PC-9 (cell line): ENCODE measurements at regions not wholly inside any gene's neighbourhood (a gene's known extent, or its start where the extent isn't known, plus 50 kb on each side); places are given as distances from the start of the nearest gene placed in this dataset.
A peak's percentile ranks its signal among the peaks of the same experiment; 100 is the strongest.
"Not testable (repeated sequence)": the region's sequence is repeated elsewhere in the genome, so short reads cannot be mapped to it uniquely, and the experiment has no call there.

Experiments used
- BruUV-seq: library from RNA; stranded (reverse); fragments of 400-500 nt; replicated peaks from 2 replicates; lab custom pipeline; 2021; lab: Mats Ljungman, UMichigan
- CTCF ChIA-PET: fragments of 300-600 bp; sonication (Branson Sonifier 250); formaldehyde crosslinking; loops from one replicate; lab custom pipeline; 2022; ENCODE audit warnings: antibody characterized with exemption; lab: Charles Lee
- POLR2A ChIA-PET: fragments of 300-600 bp; sonication (Branson Sonifier 250); formaldehyde crosslinking; loops from one replicate; lab custom pipeline; 2022; ENCODE audit warnings: antibody characterized with exemption; ENCODE audit not compliant: unreplicated experiment; lab: Charles Lee
- DNase-seq, 2 experiments: peaks; one replicate each; pipeline versions ENCODE4 v3.0.0 to v3.0.0-alpha.2; 2015 to 2022; ENCODE audit warnings: mixed read lengths in 1 of 2
- H2AFZ ChIP-seq: fragments of 200-600 bp; sonication (generic); 2 replicates; pipeline ENCODE4 v1.8.1; 2017; ENCODE audit warnings: antibody characterized with exemption
- H3F3A ChIP-seq: fragments of 200-600 bp; sonication (generic); 2 replicates; pipeline ENCODE4 v1.8.1; 2017; ENCODE audit warnings: antibody characterized with exemption, mild to moderate bottlenecking, low read depth; ENCODE audit not compliant: insufficient read depth
- H3K27ac ChIP-seq: fragments of 200-600 bp; sonication (generic); 2 replicates; pipeline ENCODE4 v1.6.1; 2016; ENCODE audit warnings: mixed run types
- H3K27me3 ChIP-seq: fragments of 200-600 bp; sonication (generic); 2 replicates; pipeline ENCODE4 v1.6.1; 2016; ENCODE audit warnings: low read depth, mixed run types; ENCODE audit not compliant: insufficient read depth
- H3K36me3 ChIP-seq: fragments of 200-600 bp; sonication (generic); 2 replicates; pipeline ENCODE4 v1.6.1; 2016; ENCODE audit warnings: low read depth, mixed run types
- H3K4me1 ChIP-seq: fragments of 200-600 bp; sonication (generic); replicated peaks from 2 replicates; pipeline ENCODE4 v1.6.1; 2016; ENCODE audit warnings: mixed run types; ENCODE audit not compliant: insufficient read depth
- H3K4me2 ChIP-seq: fragments of 200-600 bp; sonication (generic); 2 replicates; pipeline ENCODE4 v1.6.1; 2017; ENCODE audit warnings: mixed run types
- H3K4me3 ChIP-seq: fragments of 200-600 bp; sonication (generic); 2 replicates; pipeline ENCODE4 v1.6.1; 2016; ENCODE audit warnings: mixed run types
- H3K79me2 ChIP-seq: fragments of 200-600 bp; sonication (generic); 2 replicates; pipeline ENCODE4 v1.6.1; 2017; ENCODE audit warnings: low read depth, mixed run types
- H3K9me2 ChIP-seq: fragments of 200-600 bp; sonication (generic); 2 replicates; pipeline ENCODE4 v1.8.1; 2017; ENCODE audit warnings: mild to moderate bottlenecking; ENCODE audit not compliant: insufficient read depth
- H3K9me3 ChIP-seq: fragments of 200-600 bp; sonication (generic); 2 replicates; pipeline ENCODE4 v1.8.1; 2016; ENCODE audit warnings: low read depth; ENCODE audit not compliant: insufficient read depth
- H4K20me1 ChIP-seq: fragments of 200-600 bp; sonication (generic); 2 replicates; pipeline ENCODE4 v1.8.1; 2017; ENCODE audit not compliant: insufficient read depth
- EZH2 ChIP-seq: fragments of 200-600 bp; sonication (generic); IDR thresholded peaks from 2 replicates; pipeline ENCODE4 v1.8.0; 2017; ENCODE audit warnings: antibody characterized with exemption, low read depth
- intact Hi-C: fragments of 100-400 bp; cut with micrococcal nuclease; formaldehyde crosslinking; loops from one replicate; pipeline ENCODE4 v1.10.0; 2022; ENCODE audit not compliant: unreplicated experiment
- TF ChIP-seq, protein P1 (sequence below): fragments of 200-600 bp; sonication (generic); conservative IDR thresholded peaks from 2 replicates; pipeline ENCODE4 v1.6.1; 2017; ENCODE audit warnings: mixed run types, antibody characterized with exemption, mild to moderate bottlenecking, moderate library complexity

- intact Hi-C loops = no loop called here
- Histone ChIP-seq H3K27ac (no peak overlapping the region), H4K20me1 (no peaks in the 10 kb centered on the region), H3K4me3 (no peak overlapping the region), H3K4me2 (no peak overlapping the region), H3K36me3 (no peaks in the 10 kb centered on the region), H3K4me1 (no peaks in the 10 kb centered on the region), H3K9me3 (no peaks in the 10 kb centered on the region), H3F3A (no peaks in the 10 kb centered on the region), H3K9me2 (no peaks in the 10 kb centered on the region), H3K79me2 (no peaks in the 10 kb centered on the region), H3K27me3 (no peaks in the 10 kb centered on the region), H2AFZ (no peak overlapping the region)
- ChIA-PET CTCF (no interaction called here), POLR2A (no interaction called here)
- no peak for DNase-seq
- TF ChIP-seq, protein P1, sequence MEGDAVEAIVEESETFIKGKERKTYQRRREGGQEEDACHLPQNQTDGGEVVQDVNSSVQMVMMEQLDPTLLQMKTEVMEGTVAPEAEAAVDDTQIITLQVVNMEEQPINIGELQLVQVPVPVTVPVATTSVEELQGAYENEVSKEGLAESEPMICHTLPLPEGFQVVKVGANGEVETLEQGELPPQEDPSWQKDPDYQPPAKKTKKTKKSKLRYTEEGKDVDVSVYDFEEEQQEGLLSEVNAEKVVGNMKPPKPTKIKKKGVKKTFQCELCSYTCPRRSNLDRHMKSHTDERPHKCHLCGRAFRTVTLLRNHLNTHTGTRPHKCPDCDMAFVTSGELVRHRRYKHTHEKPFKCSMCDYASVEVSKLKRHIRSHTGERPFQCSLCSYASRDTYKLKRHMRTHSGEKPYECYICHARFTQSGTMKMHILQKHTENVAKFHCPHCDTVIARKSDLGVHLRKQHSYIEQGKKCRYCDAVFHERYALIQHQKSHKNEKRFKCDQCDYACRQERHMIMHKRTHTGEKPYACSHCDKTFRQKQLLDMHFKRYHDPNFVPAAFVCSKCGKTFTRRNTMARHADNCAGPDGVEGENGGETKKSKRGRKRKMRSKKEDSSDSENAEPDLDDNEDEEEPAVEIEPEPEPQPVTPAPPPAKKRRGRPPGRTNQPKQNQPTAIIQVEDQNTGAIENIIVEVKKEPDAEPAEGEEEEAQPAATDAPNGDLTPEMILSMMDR = no peak
- no peak for TF ChIP-seq EZH2
- BruUV-seq = no TSS peak
These were observed 303.0 kb downstream of the CGGBP1 start for GRCh38 chr3:87755852-87756251.

DNA sequence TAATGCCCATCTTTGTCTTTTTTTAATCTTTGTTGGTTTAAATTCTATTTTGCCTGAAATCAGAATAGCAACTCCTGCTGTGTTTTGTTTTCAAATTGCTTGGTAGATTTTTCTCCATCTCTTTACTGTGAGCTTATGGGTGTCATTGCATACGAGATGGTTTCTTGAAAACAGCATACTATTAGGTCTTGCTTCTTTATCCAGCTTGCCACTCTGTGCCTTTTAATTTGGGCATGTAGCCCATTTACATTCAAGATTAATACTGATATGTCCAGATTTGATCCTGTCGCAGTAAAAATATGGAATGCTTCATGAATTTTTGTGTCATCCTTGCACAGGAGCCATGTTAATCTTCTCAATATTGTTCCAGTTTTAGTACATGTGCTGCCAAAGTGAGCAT, 316.6 kb downstream of the CGGBP1 start:
- Histone ChIP-seq H3K4me3 (no peak overlapping the region), H3K9me3 (peaks cover 18% of the 10 kb centered on the region), H3K36me3 (no peaks in the 10 kb centered on the region), H3K9me2 (no peaks in the 10 kb centered on the region), H3K79me2 (no peaks in the 10 kb centered on the region), H2AFZ (no peak overlapping the region), H3K27ac (no peak overlapping the region), H4K20me1 (no peaks in the 10 kb centered on the region), H3K4me2 (no peak overlapping the region), H3K4me1 (peaks cover 6% of the 10 kb centered on the region; the same call in 1 of the 2 replicates), H3K27me3 (no peaks in the 10 kb centered on the region), H3F3A (no peaks in the 10 kb centered on the region)
- CTCF ChIA-PET = no interaction called here
- POLR2A ChIA-PET = no interaction called here
- no TSS peak for BruUV-seq
- intact Hi-C loops = no loop called here
- DNase-seq = no peak
- no peak for TF ChIP-seq EZH2
- TF ChIP-seq, protein P1 = no peak

DNA sequence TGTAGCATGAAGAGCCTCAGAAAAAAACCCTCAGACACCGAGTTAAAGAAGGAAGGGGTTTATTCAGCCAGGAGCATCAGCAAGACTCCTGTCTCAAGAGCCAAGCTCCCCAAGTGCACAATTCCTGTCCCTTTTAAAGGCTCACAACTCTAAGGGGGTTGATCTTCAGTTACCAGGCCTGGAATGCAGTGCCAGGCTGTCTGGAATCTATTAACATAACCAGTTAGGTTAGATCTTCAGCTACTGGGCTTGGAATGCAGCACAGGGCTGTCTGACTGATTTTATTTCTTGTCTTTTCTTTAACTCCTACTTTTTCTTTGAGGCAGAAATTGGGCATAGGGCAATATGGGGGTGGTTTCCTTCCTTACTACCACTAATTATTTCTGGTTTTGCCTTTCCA, 317.9 kb downstream of the CGGBP1 start:
- H3K4me1 ChIP-seq, H3K36me3 ChIP-seq, H3K27ac ChIP-seq, H3K27me3 ChIP-seq, H3K9me2 ChIP-seq, CTCF ChIA-PET, H3F3A ChIP-seq, H3K4me3 ChIP-seq, intact Hi-C loops, H4K20me1 ChIP-seq, H3K79me2 ChIP-seq, BruUV-seq, H3K4me2 ChIP-seq, POLR2A ChIA-PET: not testable (repeated sequence)
- Histone ChIP-seq H2AFZ (peak overlapping the region; percentile 26; the same call in 1 of the 2 replicates), H3K9me3 (peaks cover 22% of the 10 kb centered on the region)
- DNase-seq = peak in 1 of 2 experiments; percentile 49

DNA sequence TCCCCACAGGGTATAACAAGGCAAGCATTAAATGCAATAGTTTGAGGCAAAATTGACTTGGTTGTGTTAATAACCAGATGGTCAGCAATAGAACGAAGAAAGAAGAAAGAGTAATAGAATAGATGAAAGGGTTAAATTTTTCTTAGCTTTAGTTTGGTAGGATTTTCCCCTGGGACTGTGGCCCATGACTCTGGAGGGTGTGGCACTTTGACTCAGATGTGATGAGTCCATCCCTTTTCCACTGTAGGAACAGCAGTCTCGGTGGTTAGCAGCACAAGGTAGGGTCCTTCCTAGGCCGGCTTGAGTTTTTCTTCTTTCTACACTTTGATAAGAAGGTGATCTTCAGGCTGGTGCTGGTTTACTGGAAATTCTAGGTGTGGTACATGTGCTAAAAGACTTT, 321.0 kb downstream of the CGGBP1 start:
- intact Hi-C loops, POLR2A ChIA-PET, H2AFZ ChIP-seq, CTCF ChIA-PET, H3K27me3 ChIP-seq, H3F3A ChIP-seq, H3K27ac ChIP-seq, BruUV-seq, H4K20me1 ChIP-seq, H3K4me3 ChIP-seq, H3K79me2 ChIP-seq, H3K36me3 ChIP-seq, H3K9me2 ChIP-seq, H3K4me2 ChIP-seq, DNase-seq: not testable (repeated sequence)
- Histone ChIP-seq H3K4me1 (peaks cover 26% of the 10 kb centered on the region), H3K9me3 (peaks cover 22% of the 10 kb centered on the region)
